DMS53 treated with DMSO at 0.1 percent for 48 hours (cell line): ENCODE measurements at regions not wholly inside any gene's neighbourhood (a gene's known extent, or its start where the extent isn't known, plus 50 kb on each side); places are given as distances from the start of the nearest gene placed in this dataset.

Source experiments
- DNase-seq: peaks from one replicate; lab custom pipeline; 2025; ENCODE audit not compliant: unreplicated experiment; lab: John Stamatoyannopoulos, UW

DNA sequence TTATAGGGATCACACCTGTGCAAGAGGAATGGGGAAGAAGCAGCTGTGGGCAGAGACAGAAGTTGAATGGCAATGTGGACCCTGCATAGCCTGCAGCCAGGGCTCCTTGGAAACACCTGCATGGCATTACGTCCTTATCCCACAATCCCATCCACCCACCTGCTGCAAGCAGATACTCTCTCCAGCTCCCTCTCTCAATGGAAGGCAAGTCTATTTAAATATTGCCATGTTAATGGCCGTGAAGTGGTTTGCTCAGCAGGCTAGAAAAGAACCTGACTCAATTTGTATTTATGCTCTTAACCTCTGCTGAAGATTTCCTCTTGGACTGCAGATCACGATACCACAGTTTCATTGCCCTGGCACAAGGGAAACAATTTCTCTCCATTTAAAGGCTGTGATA lies 417.0 kb downstream of the TYW1 start:
- DNase-seq: no peak

DNA sequence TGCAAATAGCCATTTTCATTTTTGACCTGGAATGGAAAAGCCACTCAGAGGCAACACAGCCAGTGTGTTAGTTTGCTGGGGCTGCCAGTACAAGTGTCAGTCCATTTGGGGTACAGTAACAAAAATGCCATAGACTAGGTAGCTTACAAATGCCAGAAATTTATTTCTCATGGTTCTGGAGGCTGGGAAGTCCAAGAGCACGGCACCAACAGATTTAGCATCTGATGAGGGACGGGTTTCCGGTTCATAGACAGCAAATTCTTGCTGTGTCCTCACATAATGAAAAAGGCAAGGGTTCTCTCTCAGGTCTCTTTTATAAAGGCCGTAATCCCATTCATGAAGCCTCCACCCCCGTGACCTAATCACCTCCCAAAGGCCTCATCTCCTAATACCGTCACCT lies 418.2 kb downstream of the TYW1 start:
- no peak for DNase-seq

DNA sequence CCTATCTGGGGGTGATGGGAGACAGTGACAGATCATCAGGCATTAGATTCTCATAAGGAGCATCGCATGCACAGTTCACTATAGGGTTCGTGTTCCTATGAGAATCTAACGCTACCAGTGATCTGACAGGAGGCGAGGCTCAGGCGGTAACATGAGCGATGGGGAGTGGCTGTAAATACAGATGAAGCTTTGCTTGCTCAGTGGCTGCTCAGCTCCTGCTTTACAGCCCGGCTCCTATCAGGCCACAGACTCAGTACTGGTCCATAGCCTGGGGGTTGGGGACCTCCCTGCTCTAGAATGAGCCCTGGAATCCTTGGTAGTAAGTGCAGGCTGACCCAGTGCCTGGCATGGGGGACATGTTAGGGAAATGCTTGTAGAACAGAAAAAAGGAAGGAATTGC lies 426.0 kb downstream of the TYW1 start:
- DNase-seq: no peak

DNA sequence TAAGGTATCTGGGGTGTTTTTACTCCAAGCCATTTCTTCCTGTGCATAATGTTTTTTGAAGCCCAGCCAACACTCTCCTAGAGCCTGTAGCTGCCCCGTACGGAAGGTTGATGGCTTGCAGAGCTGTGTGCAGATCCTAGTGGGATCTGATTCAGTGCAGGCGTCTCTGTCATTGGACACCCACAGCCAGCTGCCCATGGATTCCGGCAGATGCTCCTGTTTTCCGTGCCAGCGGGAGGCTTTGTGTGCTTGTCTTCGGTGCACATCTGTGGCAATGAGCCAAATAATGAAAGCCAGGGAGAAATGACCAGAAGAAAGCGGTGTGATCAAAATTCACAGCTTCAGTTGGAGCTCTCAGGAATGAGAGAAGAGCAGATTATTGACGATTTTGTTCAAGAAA lies 426.4 kb downstream of the TYW1 start:
- no peak for DNase-seq

DNA sequence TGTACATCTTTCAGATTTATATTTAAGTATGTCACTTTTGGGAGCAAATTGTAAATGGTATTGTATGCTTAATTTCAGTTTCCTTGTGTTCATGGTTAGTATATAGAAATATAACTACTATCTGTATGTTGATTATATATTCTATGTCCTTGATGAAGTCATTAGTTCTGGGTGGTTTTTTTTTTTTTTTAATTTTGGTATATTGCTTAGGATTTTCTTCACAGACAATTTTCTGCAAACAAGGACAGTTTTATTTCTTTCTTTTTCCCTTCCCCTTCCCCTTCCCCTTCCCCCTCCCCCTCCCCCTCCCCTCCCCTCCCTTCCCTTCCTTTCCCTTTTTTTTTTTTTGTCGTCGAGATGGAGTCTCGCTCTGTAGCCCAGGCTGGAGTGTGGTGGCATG lies 430.0 kb downstream of the TYW1 start:
- DNase-seq: no peak

DNA sequence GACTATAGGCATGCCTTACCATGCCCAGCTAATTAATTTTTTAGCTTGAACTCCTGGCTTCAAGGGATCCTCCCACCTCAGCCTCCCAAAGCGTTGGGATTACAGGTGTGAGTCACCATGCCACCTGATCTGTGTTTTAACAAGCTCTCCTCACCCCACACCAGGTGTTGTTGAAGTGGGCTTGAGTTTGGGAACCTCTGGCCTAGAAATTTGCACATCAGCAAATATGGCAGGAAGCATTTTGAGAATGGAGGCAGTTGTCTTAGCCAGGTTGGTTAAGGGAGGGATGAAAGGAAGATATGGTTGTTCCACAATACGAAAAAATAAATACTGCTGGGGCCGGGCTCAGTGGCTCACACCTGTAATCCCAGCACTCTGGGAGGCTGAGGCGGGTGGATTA lies 433.1 kb downstream of the TYW1 start:
- DNase-seq: no peak

DNA sequence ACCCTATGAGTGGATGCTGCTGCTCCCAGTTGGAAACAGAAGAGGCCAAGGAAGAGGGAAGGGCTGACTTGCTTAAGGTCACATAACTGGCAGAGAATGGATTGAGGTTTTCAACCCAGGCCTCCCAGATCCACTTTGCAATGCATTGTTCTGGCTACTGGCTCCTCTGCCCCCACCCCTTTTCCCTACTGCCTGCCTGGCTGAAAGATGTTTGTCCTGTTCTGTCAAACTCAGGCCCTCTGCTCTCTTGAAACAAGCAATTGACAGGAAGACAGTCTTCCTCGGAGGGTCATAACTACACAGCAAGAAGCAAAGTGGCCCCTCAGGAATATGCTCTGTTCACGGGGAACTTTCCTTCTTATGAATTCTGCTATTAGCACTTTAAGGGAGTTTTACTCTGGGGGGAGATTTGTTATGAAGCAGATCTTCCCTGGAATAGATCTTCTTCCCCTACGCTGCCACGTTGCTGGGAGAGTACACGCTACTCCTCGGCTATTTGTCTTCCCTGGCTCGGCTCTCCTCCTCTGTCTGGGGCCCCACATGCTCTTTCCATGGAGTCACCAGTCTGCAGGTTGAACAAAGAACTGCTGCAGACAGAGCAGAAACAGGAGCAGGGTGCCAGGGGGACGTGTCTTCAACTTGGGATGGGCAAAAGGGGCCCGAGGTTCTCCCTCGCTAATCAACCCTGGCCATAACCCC lies 436.1 kb downstream of the TYW1 start:
- DNase-seq: no peak

DNA sequence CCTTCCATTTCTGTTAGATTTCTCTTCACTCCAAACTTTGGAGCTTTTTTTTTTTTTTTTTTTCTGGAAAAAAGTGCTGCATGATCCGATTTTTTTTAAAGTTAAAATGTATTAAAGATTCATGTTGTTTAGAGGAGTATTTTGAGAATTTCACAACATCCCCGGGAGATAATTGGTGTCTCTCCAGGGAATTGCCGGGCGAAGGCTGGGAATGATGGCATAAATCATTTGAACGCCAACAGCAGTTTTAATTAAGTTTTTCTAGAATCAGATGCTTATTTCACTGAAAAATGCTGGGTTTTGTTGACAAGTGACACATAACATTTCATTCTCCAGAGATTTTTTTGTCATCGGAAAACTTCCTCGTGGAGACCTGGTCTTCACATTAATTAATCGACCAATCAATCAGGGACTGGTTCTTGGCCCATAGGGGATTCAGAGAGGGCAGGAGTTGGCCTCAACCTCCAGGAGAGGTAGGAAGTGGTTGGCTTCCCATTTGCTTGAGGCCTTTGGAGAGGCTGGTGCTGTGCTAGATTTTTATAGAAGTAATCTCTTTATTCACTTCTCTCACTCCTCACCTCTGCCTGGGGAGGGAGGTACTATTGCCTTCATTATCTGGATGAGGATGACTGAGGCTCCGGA lies 439.4 kb downstream of the TYW1 start:
- DNase-seq: no peak

DNA sequence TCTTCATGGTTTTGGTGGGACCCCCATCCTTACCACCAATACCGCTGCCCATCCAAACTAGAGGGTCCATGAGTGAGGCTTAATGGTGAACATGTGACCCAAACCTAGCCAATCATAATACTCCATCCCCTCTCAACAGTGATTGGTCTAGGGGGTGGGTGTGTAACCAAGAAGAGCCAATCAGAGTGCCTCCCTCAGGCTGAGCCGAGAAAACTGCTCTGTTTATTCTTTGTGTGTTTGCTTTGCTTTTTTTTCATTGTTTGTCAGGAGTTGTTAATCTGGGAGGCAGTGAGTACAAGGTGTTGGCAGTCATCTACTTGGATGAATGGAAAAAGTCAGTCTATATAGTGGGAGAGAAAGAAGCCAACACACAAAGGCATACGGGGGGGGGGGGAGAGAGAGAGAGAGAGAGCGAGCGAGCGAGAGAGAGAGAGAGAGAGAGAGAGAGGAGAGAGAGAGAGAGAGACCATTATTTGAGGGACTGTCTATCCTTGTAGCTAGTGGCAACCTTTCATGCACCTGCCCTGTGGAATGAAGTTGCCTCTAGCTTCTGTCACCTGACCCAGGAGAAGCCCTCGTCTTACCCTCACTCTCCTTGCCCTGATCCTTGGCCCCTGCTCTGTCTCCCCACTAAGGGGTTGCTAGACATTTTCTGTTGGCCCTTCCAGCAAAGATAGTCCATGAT lies 441.7 kb downstream of the TYW1 start:
- no peak for DNase-seq

DNA sequence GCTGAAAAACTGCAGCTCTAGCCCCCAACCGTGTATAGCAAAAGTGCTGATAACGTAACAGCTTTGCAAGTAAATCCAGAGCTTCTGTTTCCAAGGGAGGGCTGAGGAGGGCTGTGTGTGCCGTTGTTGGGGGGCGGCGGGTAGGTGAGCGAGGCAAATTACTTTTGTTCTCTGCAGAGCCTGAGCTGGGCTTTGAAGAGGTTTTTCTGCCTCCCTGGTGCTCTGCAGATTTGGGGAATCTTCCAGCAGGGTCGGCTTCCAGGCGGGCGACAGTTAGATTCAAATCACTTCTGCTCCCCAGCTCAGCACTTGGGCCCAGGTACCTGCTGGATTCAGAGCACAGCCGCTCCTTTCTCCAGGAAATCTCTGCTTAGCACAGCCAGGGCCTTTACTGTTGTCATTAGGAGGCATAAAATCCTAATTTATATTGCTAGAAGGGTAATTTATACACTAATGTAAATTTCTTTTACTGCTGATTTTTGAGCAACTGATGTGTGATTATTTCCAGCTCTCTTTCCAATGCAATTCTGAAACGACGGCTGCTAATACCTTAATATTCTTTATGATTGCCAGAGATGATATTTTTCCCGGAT lies 442.4 kb downstream of the TYW1 start:
- DNase-seq: no peak

DNA sequence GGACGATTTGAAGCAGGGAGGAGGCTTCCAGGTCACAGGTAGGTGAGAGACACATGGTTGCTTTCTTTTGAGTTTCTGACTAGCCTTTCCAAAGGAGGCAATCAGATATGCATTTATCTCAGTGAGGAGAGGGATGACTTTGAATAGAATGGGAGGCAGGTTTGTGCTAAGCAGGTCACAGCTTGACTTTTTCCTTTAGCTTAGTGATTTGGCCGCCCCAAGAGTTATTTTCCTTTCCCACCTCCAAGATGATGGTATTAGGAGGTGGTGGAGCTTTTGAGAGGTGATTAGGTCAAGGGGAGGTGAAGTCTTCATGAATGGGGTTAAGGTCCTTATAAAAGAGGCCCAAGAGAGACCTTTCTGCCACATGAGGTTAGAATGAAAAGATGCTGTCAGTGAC lies 443.7 kb downstream of the TYW1 start:
- DNase-seq: no peak

DNA sequence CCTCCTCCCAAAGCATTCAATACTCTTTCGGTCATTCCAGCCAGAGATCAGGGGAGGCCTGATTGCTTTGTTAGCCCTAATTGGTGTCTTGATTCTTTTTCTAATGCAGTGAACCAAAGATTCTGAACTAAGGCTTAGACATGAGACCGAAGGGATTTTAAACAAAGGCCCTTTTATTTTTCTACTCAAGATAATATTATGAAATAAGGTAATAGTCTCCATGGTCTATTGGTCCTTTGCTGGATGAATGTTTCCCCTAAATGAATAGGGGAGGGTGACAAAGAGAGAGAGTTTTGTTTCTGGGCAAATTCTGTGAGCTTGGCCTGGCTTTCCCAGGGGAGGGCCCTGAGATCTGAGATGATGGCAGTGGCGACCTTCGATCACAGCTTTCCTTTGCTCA lies 449.1 kb downstream of the TYW1 start:
- DNase-seq: no peak

DNA sequence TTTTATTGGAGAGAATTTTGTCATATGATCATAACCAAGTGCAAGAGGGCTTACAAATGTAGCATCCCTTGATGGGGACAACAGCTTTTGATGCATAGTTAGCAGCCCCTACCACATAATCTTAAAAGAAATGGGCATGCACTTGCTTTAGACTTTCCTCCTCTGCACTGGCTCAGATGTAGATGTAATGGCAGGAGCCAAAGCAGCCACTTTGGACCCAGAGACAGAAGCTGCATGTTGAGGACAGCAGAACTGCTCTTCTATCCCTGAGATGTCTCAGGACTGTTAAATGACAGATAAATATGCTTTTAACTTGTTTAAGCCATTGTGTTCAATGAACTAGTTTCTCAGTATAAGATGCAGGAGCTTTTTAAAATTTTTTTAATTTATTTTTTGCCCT lies 450.7 kb downstream of the TYW1 start:
- DNase-seq: no peak

DNA sequence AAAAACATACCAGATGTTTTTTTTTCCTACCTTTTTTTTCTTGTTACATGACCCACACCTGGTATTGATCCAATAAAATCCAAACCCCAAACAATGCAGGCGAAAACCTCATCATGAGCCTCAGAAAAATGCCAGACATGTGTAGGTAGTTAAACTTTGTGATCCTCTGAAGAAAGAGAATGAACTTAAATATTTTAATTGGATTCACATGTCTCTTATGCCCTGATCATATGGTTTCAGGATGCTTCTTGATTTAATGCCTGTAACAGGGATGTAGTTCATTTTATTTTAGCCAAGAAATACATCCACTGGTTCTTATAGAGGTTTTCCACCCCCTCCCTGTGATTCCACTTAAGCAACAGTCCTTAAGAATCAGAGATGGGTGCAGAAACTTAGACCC lies 451.6 kb downstream of the TYW1 start:
- DNase-seq: no peak

DNA sequence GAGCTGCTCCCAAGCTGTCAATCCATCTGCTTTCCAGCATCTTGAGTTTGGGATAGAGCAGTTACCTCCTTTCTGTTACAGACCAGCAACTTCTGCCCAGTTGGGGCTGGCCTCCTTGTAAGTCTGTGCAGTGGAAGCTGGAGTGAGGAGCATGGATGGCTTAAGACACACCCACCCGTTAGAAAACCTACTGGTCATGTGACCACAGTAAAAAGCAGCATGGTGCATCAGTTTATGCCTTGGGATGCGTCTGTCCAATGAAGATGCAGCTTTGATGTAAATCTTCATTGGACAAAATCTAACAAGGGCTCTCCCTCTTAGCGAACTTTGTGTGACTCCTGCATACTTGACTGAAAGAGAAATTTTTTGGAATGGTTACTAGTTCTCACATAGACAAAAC lies 453.5 kb downstream of the TYW1 start:
- no peak for DNase-seq

DNA sequence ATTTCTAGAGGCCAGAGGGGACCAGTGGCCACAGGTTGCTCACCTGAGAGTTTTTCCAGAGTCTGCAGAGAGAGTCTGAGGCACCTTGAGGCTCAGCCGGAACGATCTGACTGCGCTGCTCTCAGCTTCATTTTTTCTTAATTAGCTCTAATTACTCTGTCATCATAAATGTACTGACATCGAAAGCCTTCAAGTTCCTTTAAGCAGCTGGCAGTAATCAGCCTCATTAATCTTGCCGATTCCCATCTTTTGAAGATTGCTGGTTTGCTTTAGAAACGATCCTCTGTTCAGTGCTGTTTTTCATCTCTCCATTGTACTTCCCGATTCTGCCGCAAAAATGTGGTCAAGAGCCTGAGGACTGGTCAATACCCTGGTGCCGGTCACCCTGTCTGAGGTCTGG lies 454.7 kb downstream of the TYW1 start:
- no peak for DNase-seq

DNA sequence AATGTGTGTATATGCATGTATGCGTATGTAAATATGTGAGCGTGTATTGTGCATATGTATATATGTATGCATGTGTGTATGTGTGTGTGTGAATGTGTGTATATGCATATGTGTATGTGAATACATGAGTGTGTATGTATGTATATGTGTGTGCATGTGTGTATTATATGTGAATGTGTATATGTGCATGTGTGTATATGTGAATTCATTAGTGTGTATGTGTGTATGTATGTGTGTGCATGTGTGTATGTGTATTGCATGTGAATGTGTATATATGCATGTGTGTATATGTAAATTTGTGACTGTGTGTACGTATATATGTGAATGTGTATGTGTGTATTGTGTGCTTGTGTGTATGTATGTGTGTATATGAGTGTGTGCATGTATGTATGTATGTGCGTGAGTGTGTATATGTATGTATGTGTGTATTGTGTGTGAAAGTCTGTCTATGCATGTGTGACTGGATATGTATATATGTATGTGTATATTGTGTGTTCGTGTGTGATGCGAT lies 455.9 kb downstream of the TYW1 start:
- no peak for DNase-seq

DNA sequence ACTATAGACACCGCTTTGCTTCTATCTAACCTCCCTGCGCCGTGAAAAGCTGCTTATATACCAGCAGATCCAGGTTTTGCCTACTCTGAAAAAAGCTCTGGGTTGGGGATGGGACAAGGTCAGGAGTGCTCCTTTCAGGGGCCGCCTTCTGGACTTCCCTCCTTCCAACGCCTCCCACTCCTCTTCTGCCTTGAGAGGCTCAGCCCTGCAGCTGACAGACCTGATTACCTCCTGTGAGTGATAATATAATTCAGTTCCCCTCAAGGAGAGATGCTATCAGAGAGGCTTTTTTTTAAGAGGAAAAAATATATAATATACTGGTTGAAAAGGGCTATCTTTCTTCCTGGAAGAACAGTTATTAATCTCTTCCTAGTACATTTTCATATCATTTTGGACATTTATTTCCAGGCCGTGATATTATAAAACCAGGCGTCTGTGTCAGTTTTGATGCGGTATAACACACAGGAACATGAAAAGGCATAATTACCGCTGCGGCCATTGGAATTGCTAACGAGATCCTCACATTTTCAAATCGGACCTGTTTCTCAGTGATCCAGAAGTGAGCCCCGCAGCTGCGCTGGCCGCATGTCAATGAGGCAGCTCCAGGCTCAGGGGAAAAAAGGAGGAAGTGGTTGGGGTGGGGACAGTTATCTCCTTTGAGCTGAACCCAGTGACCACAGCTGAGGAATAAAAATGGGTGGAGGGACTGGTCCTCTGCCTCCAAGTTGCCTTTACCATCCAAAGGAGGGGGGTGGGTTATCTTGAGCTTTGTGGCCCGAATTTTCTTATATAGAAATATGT lies 457.1 kb downstream of the TYW1 start:
- DNase-seq: no peak

DNA sequence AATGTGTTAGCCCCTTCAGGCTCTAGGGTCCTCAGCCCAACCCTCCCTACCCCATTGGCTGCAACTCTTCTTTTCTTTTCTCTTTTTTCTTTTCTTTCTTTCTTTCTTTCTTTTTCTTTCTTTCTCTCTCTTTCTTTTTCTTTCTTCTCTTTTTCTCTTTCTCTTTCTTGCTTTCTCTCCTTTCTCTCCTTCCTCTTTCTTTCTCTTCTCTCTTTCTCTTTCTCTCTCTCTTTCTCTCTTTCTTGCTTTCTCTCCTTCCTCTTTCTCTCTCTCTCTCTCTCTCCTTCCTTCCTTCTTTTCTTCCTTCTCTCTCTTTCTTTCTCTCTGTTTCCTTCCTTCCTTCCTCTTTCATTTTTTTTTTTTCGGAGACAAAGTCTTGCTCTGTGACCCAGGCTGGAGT lies 458.9 kb downstream of the TYW1 start:
- no peak for DNase-seq

DNA sequence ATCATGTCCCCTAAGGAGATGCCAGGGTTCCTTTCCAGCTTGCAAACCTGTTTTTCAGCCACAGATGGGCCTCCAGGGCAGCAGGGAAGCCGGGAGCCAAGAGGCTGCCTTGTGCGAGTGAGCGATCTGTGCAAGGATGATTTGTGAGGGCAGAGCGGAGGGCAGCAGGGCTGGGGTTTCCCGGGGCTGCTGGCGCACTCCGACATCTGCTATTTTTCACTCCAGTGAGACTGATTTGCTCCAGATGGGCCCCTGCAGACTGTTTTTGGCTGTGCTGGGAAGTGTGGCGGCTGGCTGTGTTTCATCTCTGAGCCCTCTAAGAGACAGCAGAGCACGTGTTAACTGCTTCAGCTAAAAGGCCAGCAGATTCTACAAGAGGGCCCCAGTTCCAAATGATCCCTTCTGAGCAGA lies 466.2 kb downstream of the TYW1 start:
- DNase-seq: no peak

DNA sequence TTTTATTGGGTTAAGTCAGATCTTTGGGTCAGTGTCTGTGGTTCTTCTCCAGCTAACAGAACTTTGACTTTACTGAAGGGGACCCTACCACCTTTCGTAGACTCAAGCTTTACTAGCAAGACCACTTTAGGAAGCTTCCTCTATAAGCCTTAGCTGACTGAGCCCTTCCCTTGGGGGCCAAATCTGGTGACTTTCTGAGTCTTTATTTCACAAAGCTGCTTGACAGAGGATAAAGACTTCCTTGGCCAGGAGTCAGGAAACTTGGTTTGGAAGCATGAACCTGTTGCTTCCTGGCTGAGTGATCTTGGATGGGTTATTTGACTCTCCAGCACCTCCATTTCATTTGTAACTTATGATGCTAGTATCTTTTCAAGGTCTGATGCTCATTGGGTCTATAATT lies 466.7 kb downstream of the TYW1 start:
- DNase-seq: no peak
